Stimulated activated CD4-positive, alpha-beta T cell treated with anti-CD3 and anti-CD28 coated beads, Interleukin-4, amount 100 ng/mL, for 4 hours (primary cell): ENCODE measurements at regions not wholly inside any gene's neighbourhood (a gene's known extent, or its start where the extent isn't known, plus 50 kb on each side); places are given as distances from the start of the nearest gene placed in this dataset.
A peak's percentile ranks its signal among the peaks of the same experiment; 100 is the strongest.
"Not testable (repeated sequence)": the region's sequence is repeated elsewhere in the genome, so short reads cannot be mapped to it uniquely, and the experiment has no call there.

Experiments
- DNase-seq, 2 experiments: peaks; one replicate each; pipeline ENCODE4 v3.0.0-alpha.2; 2020

DNA sequence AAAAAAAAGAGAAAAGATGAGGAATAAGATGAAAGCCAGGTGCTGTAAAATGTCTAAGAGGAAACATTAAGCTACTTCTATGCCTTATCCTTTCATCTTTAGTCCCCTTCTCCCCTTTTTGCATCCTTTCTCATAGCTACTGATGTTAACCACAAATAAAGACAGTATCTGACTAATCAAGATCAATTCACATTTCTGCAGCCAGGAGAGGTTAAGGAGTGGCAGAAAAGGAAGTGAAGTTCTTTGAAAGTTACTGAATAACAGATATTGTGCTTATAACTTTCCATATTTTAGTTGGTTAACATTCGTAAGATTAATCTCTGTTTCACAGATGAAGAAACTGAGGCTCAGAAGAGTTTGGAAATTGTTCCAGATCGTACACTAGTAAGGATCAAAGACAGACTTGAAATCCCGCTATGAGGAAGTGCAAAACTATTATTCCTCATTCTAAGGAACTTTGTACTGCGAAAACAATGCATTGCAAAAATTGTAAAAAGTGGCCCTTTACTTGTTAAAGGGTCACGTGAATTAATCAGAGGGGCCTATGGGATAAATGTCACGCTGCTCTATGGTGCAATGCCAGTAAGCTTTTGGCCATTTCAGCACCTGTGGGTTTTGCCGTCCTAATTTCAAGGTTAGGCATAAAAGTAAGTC, 117.7 kb upstream of the GRM7 start:
- no peak for DNase-seq

GRCh38 chr3:6746443-6746842, 114.5 kb upstream of the GRM7 start:
- no peak for DNase-seq

- DNase-seq = no peak
Observed at GRCh38 chr3:6747017-6747416, 113.9 kb upstream of the GRM7 start.

- DNase-seq = no peak
Observed at GRCh38 chr3:6750782-6751181, 110.1 kb upstream of the GRM7 start.

- no peak for DNase-seq
Observed at GRCh38 chr3:6753536-6753935, 107.4 kb upstream of the GRM7 start.

- DNase-seq = not testable (repeated sequence)
Observed at GRCh38 chr3:6769532-6770396, 91.2 kb upstream of the GRM7 start.

GRCh38 chr3:6770397-6770690, 90.6 kb upstream of the GRM7 start:
- no peak for DNase-seq

DNA sequence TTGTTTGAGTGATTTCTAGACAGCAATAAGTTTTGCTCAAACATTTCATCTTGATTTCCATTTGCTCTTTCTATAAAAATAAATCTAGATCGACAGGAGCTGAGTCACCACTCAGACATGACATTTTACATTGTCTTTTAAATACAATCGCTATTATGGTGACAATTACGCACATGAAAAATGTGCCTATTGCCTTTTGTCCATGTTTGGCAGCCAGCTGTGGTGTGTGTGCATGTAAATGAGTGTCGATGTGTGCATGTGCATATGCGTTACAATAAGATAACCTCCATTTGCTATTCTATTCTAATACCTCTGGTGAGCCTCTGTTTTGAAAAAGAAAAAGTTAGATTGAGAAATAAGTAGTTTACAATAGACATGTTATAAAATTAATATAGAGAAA, 89.7 kb upstream of the GRM7 start:
- DNase-seq = no peak

DNA sequence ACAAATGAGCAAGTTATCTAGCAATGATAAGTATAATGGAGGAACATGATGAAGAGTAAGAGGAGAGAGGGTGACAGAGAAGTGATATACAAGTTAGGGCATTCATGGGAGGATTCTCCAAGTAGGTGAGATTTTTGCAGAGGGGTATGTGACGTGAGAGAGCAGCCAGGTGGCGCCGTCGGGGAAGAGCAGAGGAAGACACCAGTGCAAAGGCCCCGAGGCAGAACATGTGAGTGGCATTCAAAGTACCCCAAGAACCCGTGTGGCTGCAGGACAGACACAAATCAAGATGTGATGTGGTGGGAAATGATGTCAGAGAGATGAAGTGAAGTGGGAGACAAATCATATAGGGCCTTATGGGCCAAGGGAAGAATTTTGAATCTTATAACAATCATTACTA, 81.8 kb upstream of the GRM7 start:
- DNase-seq = no peak

GRCh38 chr3:6781092-6781491, 79.8 kb upstream of the GRM7 start:
- no peak for DNase-seq

DNA sequence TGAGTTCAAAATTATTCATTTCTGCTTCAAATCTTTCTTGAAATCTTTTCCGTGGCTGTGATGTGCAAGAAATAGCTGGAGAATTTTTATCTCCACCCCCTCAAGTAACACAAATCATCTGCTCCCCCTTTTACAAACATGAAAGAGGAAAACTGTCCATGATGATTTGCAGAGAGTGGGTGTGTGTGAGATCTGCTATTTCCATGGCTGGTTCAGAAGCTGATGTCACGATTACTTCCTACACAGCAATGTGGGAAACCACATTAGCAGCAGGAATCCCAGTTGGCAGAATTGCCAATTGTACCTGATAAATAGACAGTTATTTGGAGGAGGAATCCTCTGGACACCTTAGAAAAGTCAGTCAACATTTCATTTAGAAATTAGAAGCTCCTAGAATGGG, 75.2 kb upstream of the GRM7 start:
- DNase-seq = no peak

- DNase-seq = no peak
Observed at GRCh38 chr3:6791161-6791560, 69.8 kb upstream of the GRM7 start.

- DNase-seq = peak in 1 of 2 experiments; percentile 8
Observed at GRCh38 chr3:6799264-6799915, 61.5 kb upstream of the GRM7 start.

DNA sequence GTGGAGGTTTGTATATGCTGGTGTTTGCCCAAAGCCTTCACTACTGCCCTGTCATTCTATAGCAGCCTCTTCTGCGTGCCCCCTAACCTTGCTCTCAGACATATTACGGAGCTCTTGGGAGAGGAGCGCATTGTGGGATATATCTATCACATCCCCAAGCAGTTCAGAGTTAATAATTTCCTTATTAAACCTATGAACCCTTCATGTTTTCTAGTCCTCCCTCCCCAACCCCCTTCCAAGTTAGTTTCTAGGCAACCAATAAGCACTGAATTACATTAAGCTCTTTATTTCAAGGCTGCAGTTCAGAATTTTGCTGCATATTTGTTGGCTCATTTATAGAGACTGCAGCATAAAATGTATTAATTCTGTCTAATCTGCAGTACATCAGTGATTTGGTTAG, 57.3 kb upstream of the GRM7 start:
- no peak for DNase-seq

GRCh38 chr3:6805236-6805635, 55.7 kb upstream of the GRM7 start:
- no peak for DNase-seq

DNA sequence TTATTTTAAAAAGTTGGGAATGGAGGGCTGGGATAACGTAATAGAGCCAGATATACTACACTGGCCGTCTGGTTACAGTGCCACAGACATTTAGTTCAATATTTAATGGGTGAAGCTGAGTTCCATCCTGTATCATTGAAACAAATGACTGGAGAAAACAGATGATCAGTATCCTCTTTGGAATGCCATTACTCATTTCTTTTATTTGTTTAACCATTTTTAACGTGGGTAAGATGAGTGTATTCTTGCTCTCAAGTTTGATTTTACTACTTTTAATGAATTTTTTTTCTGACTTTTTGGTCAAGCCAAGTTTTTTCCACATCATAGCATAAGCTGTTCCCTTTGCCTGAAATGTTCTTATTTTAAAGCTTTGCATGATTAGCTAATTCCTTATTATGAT, 53.9 kb upstream of the GRM7 start:
- DNase-seq = no peak

DNA sequence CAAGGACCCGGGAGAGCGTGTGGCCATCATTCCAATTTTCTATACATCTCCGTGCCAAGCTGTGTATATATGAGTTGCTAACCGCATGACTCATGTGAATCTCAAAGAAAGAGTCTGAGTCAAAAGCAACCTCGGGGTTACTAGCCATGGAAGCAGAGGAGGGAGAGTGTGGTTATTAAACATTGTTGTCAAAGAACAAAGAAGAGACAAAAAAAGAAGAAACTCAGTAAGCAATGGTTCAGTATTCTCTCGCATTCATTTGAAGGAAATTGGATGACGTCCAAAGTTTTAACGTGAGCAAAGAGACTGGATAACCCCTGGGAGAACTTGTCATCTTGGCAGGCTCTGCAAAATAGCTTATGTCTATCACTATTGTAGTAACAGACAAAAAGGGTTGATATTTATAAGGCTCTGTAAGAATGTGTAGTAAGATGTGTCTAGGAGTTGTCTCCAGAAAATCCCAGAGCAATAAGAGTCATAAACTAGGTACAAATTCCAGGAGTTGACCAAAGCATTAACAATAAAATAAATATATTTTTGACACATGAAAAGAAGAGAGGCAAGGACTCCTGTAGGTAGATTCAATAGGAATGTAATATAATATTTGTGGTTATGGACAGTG, 52.8 kb upstream of the GRM7 start:
- no peak for DNase-seq

- DNase-seq = no peak
Observed at GRCh38 chr3:6809349-6809748, 51.6 kb upstream of the GRM7 start.
